Omental fat pad (tissue), 3 donors: ENCODE measurements at regions not wholly inside any gene's neighbourhood (a gene's known extent, or its start where the extent isn't known, plus 50 kb on each side); places are given as distances from the start of the nearest gene placed in this dataset.

ENCODE experiments used
- ATAC-seq: fragments of 150-250 bp; one replicate; pipeline ENCODE4 v1.9.1; 2016; ENCODE audit warnings: mild to moderate bottlenecking, moderate library complexity; ENCODE audit not compliant: low FRiP score
- DNase-seq: peaks from one replicate; pipeline ENCODE4 v3.0.0-alpha.2; 2019; ENCODE audit warnings: low spot score
- TF ChIP-seq, protein P1 (sequence below), 3 donors: fragments of 450-650 bp; IDR thresholded peaks; one replicate each; pipeline ENCODE4 v1.5.1; 2016 to 2017; ENCODE audit warnings: antibody characterized with exemption in 3 of 3, mild to moderate bottlenecking in 3 of 3, moderate library complexity in 2 of 3

DNA sequence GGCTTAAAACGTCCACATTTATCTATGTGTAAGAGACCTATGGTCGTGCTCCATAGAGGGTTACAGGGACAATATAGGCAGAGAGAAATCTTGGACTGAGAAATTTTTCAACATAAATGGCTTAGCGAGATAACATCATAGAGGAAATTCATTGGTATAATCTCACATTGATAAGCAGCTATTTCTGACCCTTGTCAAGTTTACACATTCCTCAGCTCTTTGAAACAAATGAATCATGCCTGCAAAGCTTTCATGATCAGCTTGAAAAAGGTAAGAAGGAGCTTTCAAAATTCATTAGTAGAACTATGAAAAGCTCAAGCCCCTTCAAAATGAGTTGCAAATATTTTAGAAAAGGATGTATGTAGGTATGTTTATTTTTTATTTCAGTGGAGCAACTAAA lies 478.8 kb downstream of the NEBL start:
- DNase-seq (no peak), ATAC-seq (no peak)
- TF ChIP-seq, protein P1, sequence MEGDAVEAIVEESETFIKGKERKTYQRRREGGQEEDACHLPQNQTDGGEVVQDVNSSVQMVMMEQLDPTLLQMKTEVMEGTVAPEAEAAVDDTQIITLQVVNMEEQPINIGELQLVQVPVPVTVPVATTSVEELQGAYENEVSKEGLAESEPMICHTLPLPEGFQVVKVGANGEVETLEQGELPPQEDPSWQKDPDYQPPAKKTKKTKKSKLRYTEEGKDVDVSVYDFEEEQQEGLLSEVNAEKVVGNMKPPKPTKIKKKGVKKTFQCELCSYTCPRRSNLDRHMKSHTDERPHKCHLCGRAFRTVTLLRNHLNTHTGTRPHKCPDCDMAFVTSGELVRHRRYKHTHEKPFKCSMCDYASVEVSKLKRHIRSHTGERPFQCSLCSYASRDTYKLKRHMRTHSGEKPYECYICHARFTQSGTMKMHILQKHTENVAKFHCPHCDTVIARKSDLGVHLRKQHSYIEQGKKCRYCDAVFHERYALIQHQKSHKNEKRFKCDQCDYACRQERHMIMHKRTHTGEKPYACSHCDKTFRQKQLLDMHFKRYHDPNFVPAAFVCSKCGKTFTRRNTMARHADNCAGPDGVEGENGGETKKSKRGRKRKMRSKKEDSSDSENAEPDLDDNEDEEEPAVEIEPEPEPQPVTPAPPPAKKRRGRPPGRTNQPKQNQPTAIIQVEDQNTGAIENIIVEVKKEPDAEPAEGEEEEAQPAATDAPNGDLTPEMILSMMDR (IDR thresholded peaks at IDR 0.05), result no peak

DNA sequence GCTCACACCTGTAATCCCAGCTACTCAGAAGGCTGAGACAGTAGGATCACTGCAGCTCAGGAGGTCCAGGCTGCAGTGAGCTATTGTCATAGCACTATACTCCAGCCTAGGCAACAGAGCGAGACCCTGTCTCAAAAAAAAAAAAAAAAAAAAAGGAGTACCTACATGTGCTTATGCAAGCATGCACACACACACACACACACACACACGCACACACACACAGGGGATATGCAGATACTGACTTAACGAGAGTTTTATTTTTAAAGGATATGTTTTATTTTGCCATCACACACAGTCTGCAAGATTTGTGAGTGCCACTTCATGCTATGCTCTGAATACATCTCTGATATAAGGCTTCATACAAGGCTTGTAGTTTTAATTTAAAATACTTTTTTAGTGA lies 479.3 kb downstream of the NEBL start:
- ATAC-seq, result no peak
- TF ChIP-seq, protein P1 (IDR thresholded peaks at IDR 0.05), result no peak
- no peak for DNase-seq

DNA sequence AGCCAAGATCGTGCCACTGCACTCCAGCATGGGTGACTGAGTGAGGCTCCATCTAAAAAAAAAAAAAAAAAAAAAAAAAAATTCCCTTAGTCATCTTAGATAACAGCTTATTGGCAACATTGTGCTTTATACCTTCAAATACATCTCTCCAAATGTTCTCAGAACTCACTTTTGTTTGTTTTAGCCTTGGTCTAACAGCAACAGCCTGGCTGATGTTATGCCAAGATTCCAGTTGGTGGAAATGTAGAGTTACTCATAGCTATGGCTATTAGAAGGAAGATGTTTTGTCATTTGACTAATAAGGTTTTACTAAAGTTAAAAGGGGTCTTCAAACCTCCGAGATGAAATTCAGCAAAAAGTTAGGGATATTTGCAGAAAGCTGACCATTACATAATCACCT lies 481.4 kb downstream of the NEBL start:
- ATAC-seq (no peak), DNase-seq (no peak)
- TF ChIP-seq, protein P1 (IDR thresholded peaks at IDR 0.05), result no peak

DNA sequence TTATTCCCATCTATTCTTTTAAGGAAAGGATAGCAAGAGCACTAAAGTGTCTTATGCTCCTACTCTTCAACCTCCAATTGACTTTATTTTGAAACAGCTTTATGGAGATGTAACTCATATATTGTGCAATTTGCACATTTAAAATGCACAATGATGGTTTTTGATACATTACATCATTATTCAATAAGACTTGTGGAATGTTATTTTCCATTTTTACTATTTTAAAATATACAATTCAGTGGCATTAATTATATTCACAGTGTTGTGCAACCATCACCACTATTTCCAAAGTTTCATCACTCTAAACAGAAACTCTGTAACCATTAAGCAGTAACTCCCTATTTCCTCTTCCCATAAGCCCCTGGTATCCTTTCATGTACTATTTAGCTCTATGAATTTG lies 489.8 kb downstream of the NEBL start:
- no peak for ATAC-seq
- TF ChIP-seq, protein P1 (IDR thresholded peaks at IDR 0.05), result no peak
- no peak for DNase-seq

DNA sequence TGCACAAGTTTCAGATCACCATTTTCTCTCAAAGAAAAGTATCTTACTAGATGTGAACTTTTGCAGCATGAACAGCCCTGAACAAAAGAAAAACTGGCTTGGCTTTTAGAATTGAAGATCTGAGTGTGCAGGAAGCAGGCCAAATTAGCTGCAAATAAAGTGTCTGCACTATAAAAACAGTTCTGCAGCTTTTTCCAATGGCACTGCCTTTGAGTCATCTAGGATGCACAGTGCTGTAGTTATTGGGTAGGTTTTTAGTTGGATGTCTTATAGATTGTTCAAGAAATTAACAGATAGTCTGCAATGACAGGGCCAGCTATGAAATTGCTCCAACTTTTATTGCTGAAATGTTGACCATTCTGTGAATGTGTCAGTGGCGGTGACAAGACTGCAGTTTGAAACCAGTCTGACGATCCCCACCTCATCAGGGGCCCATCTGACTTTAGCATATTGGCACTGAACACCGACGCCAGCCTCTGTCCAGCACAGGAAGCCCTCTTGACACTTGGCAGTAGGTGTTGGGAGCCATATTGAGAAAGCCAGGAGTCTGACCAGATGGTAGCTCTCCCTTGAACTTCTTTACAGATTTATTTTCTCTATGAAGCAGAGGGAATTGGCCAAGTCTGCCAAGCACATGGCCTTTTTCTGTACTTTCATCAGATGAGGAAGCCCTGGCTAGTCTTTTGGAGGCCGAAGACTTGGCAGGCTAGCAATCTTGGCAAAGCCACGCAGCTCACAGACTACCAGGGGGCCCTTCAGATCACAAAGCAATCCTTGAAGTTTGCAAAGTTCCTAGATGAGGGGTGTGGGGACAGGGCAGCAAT lies 490.6 kb downstream of the NEBL start:
- DNase-seq, result no peak
- TF ChIP-seq, protein P1 (IDR thresholded peaks at IDR 0.05), result no peak
- no peak for ATAC-seq

DNA sequence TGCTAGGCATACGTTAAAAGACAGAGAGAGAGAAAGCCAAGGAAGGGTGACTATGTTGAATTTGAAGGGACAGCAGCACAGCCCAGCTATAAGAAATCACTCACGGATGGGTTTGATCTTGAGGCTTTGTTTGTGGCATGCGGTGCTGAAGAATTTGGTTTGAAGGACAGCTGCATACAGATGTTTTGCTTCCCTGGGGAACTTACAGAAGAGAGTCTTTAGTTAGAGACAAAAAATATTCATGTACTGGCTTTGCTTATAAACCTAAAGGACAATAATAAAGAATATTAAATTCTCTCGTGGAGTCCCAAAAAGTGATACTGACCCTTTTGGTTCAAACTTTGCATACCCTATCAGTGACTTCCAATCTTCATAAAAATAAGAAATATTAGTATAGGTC lies 491.4 kb downstream of the NEBL start:
- ATAC-seq, result no peak
- TF ChIP-seq, protein P1 (IDR thresholded peaks at IDR 0.05), result no peak
- no peak for DNase-seq

DNA sequence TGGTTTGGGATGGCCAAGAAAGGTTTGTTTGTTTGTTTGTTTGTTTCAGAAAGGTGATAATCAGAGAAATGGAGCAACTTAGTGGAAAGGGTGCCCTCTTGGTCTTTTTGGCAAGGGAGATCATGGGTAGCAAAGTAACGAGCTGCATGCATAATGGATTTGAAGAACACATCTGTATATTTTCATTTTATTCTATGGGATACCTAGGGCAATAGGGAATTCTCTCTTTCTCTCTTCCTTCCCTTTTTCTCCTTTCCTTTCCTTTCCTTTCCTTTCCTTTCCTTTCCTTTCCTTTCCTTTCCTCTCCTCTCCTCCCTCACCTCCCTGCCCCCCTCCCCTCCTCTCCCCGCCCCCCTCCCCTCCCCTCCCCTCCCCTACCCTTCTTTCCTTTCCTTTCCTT lies 492.1 kb downstream of the NEBL start:
- TF ChIP-seq, protein P1 (IDR thresholded peaks at IDR 0.05), result no peak
- ATAC-seq, result no peak

More for the DNA sequence above, 492.1 kb downstream of the NEBL start:
- no peak for DNase-seq
